ENCODE measurements at regions not wholly inside any gene's neighbourhood (a gene's known extent, or its start where the extent isn't known, plus 50 kb on each side); places are given as distances from the start of the nearest gene placed in this dataset.

- no peaks in the 10 kb centered on the region for H3K27me3 ChIP-seq
- no peak for TF ChIP-seq POLR2A (IDR thresholded peaks at IDR 0.05)
- TF ChIP-seq, protein P1, sequence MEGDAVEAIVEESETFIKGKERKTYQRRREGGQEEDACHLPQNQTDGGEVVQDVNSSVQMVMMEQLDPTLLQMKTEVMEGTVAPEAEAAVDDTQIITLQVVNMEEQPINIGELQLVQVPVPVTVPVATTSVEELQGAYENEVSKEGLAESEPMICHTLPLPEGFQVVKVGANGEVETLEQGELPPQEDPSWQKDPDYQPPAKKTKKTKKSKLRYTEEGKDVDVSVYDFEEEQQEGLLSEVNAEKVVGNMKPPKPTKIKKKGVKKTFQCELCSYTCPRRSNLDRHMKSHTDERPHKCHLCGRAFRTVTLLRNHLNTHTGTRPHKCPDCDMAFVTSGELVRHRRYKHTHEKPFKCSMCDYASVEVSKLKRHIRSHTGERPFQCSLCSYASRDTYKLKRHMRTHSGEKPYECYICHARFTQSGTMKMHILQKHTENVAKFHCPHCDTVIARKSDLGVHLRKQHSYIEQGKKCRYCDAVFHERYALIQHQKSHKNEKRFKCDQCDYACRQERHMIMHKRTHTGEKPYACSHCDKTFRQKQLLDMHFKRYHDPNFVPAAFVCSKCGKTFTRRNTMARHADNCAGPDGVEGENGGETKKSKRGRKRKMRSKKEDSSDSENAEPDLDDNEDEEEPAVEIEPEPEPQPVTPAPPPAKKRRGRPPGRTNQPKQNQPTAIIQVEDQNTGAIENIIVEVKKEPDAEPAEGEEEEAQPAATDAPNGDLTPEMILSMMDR (IDR thresholded peaks at IDR 0.05) = no peak
- no peak overlapping the region for H3K27ac ChIP-seq
- WGBS, 2 donors = 69 to 84% methylated on average over 3 of the region's 3 CpGs
- no peaks in the 10 kb centered on the region for H3K4me1 ChIP-seq
- H3K36me3 ChIP-seq = no peaks in the 10 kb centered on the region
- H3K4me3 ChIP-seq = no peak overlapping the region
- no peaks in the 10 kb centered on the region for H3K9me3 ChIP-seq
- intact Hi-C loops (cut with DNase I) = no loop called here
- no peak for DNase-seq
These were observed 750.4 kb upstream of the NR2F2 start for GRCh38 chr15:95580121-95580520.

DNA sequence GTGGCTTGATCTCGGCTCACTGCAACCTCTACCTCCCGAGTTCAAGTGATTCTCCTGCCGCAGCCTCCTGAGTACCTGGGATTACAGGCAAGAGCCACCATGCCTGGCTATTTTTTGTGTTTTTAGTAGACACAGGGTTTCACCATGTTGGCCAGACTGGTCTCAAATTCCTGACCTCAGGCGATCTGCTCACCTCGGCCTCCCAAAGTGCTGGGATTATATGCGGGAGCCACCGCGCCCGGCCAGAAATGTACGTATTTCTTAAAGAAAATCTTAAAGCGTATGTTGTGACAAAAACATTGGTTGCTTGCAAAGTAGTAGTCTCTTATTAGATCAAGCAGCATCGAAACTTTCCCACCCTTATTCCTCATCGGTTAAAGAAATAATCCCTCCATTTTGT is 748.9 kb upstream of the NR2F2 start:
- H3K36me3 ChIP-seq = no peaks in the 10 kb centered on the region
- no peaks in the 10 kb centered on the region for H3K27me3 ChIP-seq
- no peak overlapping the region for H3K27ac ChIP-seq
- H3K4me3 ChIP-seq = no peak overlapping the region
- H3K4me1 ChIP-seq = no peaks in the 10 kb centered on the region
- no peak for DNase-seq
- intact Hi-C loops (cut with DNase I) = no loop called here
- no peak for TF ChIP-seq POLR2A (IDR thresholded peaks at IDR 0.05)
- TF ChIP-seq, protein P1 (IDR thresholded peaks at IDR 0.05) = no peak
- 89 to 92% methylated on average over 13 of the region's 13 CpGs for WGBS, 2 donors
- H3K9me3 ChIP-seq = no peaks in the 10 kb centered on the region

GRCh38 chr15:95584088-95584487 is 746.4 kb upstream of the NR2F2 start:
- Histone ChIP-seq H3K9me3 (no peaks in the 10 kb centered on the region), H3K27me3 (no peaks in the 10 kb centered on the region), H3K4me1 (no peaks in the 10 kb centered on the region), H3K4me3 (no peak overlapping the region), H3K27ac (no peak overlapping the region), H3K36me3 (no peaks in the 10 kb centered on the region)
- TF ChIP-seq, protein P1 (IDR thresholded peaks at IDR 0.05) = no peak
- TF ChIP-seq POLR2A (IDR thresholded peaks at IDR 0.05) = no peak
- no peak for DNase-seq
- intact Hi-C loops (cut with DNase I) = no loop called here

- TF ChIP-seq, protein P1 (IDR thresholded peaks at IDR 0.05) = no peak
- TF ChIP-seq POLR2A (IDR thresholded peaks at IDR 0.05) = no peak
- Histone ChIP-seq H3K9me3 (no peaks in the 10 kb centered on the region), H3K4me1 (no peaks in the 10 kb centered on the region), H3K27me3 (no peaks in the 10 kb centered on the region), H3K36me3 (no peaks in the 10 kb centered on the region), H3K4me3 (no peak overlapping the region), H3K27ac (no peak overlapping the region)
- intact Hi-C loops (cut with DNase I) = no loop called here
- WGBS, 2 donors = 77% methylated on average over 2 of the region's 2 CpGs
- no peak for DNase-seq
These were observed 742.4 kb upstream of the NR2F2 start for GRCh38 chr15:95588056-95588455.

- TF ChIP-seq, protein P1 (IDR thresholded peaks at IDR 0.05) = no peak
These were observed 739.9 kb upstream of the NR2F2 start for GRCh38 chr15:95590533-95591044.

More at GRCh38 chr15:95590533-95591044, 739.9 kb upstream of the NR2F2 start:
- Histone ChIP-seq H3K4me3 (no peak overlapping the region), H3K9me3 (no peaks in the 10 kb centered on the region), H3K4me1 (no peaks in the 10 kb centered on the region), H3K27me3 (no peaks in the 10 kb centered on the region), H3K27ac (no peak overlapping the region), H3K36me3 (no peaks in the 10 kb centered on the region)
- WGBS, 2 donors = 16 to 39% methylated on average over 5 of the region's 5 CpGs
- no peak for DNase-seq
- intact Hi-C loops (cut with DNase I) = no loop called here
